HG03442 (cell line): ENCODE measurements at regions not wholly inside any gene's neighbourhood (a gene's known extent, or its start where the extent isn't known, plus 50 kb on each side); places are given as distances from the start of the nearest gene placed in this dataset.

Experiments used
- ATAC-seq: cut with Tn5 transposase; IDR thresholded peaks from one replicate; pipeline ENCODE4 v1.9.1; 2021; ENCODE audit warnings: mild to moderate bottlenecking, moderate library complexity; ENCODE audit not compliant: unreplicated experiment

DNA sequence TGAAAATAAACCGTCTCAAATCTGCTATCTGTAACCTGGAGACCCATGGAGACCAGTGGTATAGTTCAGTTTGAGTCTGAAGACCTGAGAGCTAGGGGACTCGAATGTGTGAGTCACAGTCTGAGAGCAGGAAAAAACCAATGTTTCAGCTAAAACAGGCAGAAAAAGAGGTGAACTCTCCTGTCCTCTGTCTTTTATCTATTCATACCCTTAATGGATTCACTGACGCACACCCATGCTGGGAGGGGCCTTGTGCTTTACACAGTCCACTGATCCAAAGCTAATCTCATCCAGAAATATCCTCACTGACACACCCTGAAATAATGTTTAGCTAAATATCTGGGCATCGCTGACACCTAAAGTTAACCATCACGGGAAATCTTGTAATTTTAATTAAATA is 297.9 kb downstream of the GPM6A start:
- ATAC-seq, result no peak

DNA sequence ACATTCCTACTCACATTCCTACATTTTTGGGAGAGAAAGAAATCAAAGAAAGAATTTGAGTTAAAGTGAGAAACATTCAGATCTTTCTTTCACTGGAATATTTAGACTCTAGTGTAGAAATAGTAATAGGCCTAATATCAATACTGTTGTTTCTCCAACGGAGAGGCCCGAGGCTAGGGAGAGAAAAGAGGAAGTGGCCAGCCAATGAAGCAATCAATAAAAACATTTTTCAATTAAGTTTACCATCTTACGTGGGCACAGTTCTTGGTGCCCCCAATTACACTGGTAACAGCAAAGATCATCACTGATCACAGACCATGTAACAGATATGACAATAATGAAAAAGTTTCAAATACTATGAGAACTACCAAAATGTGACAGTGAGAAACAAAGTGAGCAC is 281.4 kb downstream of the GPM6A start:
- ATAC-seq, result no peak

DNA sequence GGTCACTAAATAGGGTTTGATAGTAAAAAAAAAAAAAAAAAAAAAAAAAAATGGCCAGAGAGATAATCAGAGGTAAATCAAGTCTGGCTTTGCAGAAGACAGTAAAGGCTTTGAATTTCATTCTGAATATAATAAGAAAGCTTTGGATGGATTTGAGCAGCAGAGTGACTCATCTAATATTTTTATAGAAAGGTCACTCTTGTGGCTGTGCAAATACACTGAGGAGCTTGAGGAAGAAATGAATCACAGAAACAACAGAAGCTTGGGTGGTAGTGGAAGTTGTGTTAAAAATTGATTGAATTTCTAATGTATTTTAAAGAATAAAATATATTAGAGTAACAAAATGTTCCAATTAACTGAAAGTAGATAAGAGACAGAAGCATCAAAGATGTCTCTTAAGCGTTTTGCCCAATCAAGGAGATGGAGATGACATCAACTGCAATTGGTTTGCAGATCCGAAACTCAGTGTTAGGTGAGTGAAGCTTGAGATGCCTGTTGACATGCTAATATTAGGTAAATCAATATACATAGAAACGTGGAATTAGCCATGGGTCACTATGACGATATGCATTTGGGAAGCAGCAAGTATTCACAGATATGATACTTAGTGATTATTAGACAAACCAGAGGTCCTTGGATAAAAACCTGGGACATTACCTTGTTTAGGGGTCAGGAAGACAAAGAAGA is 280.5 kb downstream of the GPM6A start:
- ATAC-seq, result no peak

DNA sequence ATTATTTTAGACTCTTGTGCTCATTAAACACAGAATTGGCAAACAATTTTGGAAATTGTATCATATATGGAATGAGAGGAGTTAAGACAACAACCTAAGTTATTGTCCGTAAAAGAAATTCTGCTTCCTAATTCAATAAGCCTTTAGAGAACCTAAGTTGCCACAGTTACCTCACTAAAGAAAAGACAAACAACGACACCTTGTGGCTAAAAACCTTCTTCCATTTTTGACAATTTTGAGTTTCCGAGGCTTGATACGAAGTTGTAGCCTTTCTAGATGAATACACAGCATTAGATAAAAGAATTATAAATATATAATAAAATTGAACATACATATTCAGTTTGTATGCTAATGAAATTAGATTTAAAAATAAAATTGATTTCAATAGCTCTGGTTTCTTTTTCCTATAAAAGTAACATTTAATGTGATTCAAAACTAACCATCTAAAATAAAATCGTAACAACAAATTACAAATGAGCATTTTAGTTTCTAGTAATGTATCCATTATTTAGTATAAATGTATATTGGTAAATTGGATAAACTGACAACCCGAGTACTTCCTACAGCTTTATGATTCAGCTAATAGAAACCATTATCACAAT is 275.1 kb downstream of the GPM6A start:
- peak; percentile 69 for ATAC-seq

- no peak for ATAC-seq
Observed at GRCh38 chr4:175539498-175539897, 272.6 kb downstream of the GPM6A start.

DNA sequence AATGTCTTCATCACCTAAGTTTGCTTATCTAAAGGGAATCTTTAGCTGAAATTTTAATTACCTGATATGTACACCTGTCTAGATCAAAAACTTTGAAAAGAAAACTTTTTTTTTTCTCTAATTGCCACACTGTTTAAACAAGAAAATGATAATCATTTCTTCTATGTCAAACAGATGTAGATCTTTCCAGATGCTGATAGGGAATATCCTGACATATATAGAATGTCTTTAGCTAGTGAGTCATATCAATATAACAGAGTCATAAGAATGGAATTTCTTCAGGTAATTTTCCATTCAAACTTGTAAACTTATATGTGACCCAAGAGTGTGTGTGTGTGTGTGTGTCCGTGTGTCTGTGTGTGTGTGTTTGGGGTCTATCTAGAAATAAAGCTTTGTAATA is 271.9 kb downstream of the GPM6A start:
- no peak for ATAC-seq

- ATAC-seq, result no peak
Observed at GRCh38 chr4:175540732-175541131, 271.3 kb downstream of the GPM6A start.

- ATAC-seq, result no peak
Observed at GRCh38 chr4:175542786-175543185, 269.3 kb downstream of the GPM6A start.

DNA sequence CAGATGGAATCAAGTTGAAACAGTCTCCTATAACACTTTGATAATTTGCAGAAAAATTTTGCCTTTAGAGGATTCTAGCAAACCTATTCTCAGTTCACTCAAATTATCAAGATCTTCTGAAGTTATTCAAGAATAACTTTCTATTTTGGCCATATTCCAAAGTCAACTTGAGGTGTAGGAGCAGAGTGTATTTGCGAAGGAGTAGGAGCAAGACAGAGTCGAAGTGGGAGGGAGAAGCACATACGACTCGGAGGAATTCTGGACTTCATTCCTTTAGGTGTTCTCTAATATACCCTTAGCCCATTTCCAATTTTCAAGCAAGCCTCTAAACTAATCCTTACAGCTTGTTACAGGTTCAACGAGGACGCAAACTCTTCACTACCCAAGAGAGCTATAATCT is 252.9 kb downstream of the GPM6A start:
- no peak for ATAC-seq

DNA sequence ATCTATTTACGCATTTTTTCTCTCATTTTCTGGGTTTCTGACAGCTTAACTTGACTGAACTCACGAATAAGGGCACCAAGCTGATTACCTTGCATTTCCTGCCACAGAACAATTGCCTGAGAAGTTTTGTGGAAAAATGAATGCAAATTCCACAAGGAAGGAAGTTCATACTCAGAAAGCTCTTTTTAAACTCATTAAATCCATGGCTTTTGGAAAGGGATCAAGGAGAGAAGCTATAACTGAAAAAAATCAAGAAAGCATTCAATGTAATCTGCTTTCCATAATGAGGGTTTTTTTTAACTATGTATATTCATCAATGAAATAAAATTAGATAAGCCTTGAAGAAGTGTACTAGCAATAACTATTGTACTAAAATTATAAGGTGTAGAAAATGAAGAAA is 252.5 kb downstream of the GPM6A start:
- no peak for ATAC-seq

GRCh38 chr4:175560604-175561003 is 251.5 kb downstream of the GPM6A start:
- ATAC-seq, result no peak

- ATAC-seq, result no peak
Observed at GRCh38 chr4:175561696-175562095, 250.4 kb downstream of the GPM6A start.

GRCh38 chr4:175562111-175562510 is 250.0 kb downstream of the GPM6A start:
- no peak for ATAC-seq

GRCh38 chr4:175562542-175562941 is 249.5 kb downstream of the GPM6A start:
- no peak for ATAC-seq
